NCI-H526 treated with DMSO at 0.1 percent for 48 hours (cell line): ENCODE measurements at regions not wholly inside any gene's neighbourhood (a gene's known extent, or its start where the extent isn't known, plus 50 kb on each side); places are given as distances from the start of the nearest gene placed in this dataset.
A peak's percentile ranks its signal among the peaks of the same experiment; 100 is the strongest.
"Not testable (repeated sequence)": the region's sequence is repeated elsewhere in the genome, so short reads cannot be mapped to it uniquely, and the experiment has no call there.

Experiments used
- DNase-seq: peaks from one replicate; lab custom pipeline; 2025; lab: John Stamatoyannopoulos, UW

GRCh38 chr3:159870723-159871122, 117.9 kb upstream of the IL12A start:
- DNase-seq, result no peak

GRCh38 chr3:159872374-159873109, 116.1 kb upstream of the IL12A start:
- no peak for DNase-seq

GRCh38 chr3:159875116-159875515, 113.5 kb upstream of the IL12A start:
- no peak for DNase-seq

- no peak for DNase-seq
Measured at GRCh38 chr3:159877924-159878323, 110.7 kb upstream of the IL12A start.

GRCh38 chr3:159879146-159879545, 109.5 kb upstream of the IL12A start:
- no peak for DNase-seq

GRCh38 chr3:159879598-159879997, 109.0 kb upstream of the IL12A start:
- DNase-seq, result no peak

- DNase-seq, result no peak
Measured at GRCh38 chr3:159881208-159881607, 107.4 kb upstream of the IL12A start.

- DNase-seq, result peak; percentile 60
Measured at GRCh38 chr3:159881828-159882309, 106.8 kb upstream of the IL12A start.

GRCh38 chr3:159882367-159882766, 106.3 kb upstream of the IL12A start:
- no peak for DNase-seq

- DNase-seq, result peak; percentile 66
Measured at GRCh38 chr3:159882790-159883779, 105.5 kb upstream of the IL12A start.

- DNase-seq, result peak; percentile 12
Measured at GRCh38 chr3:159884661-159885402, 103.8 kb upstream of the IL12A start.

GRCh38 chr3:159886050-159886449, 102.6 kb upstream of the IL12A start:
- no peak for DNase-seq

- DNase-seq, result not testable (repeated sequence)
Measured at GRCh38 chr3:159886530-159886929, 102.1 kb upstream of the IL12A start.

GRCh38 chr3:159887168-159887567, 101.5 kb upstream of the IL12A start:
- no peak for DNase-seq

- no peak for DNase-seq
Measured at GRCh38 chr3:159887911-159888310, 100.7 kb upstream of the IL12A start.

- DNase-seq, result no peak
Measured at GRCh38 chr3:159892171-159892795, 96.4 kb upstream of the IL12A start.

- DNase-seq, result no peak
Measured at GRCh38 chr3:159892801-159893200, 95.8 kb upstream of the IL12A start.

- DNase-seq, result no peak
Measured at GRCh38 chr3:159894386-159894785, 94.2 kb upstream of the IL12A start.

- no peak for DNase-seq
Measured at GRCh38 chr3:159895430-159895829, 93.2 kb upstream of the IL12A start.

GRCh38 chr3:159896543-159896942, 92.1 kb upstream of the IL12A start:
- no peak for DNase-seq

GRCh38 chr3:159897331-159898075, 91.1 kb upstream of the IL12A start:
- DNase-seq, result no peak
